Cardiac muscle cell (in vitro differentiated cells and primary cell): ENCODE measurements at regions not wholly inside any gene's neighbourhood (a gene's known extent, or its start where the extent isn't known, plus 50 kb on each side); places are given as distances from the start of the nearest gene placed in this dataset.

ENCODE experiments used
- DNase-seq, 2 donors: peaks; one replicate each; pipeline versions ENCODE4 v3.0.0 to v3.0.0-alpha.2; 2010 to 2017; ENCODE audit warnings: low read depth in 1 of 2, low spot score in 1 of 2
- H3K27ac ChIP-seq: fragments of 200-600 bp; sonication (generic); 2 replicates; pipeline ENCODE4 v1.5.1; 2016
- H3K27me3 ChIP-seq: fragments of 200-600 bp; sonication (generic); 2 replicates; pipeline ENCODE4 v1.6.0; 2016; ENCODE audit warnings: control low read depth
- H3K36me3 ChIP-seq: fragments of 200-600 bp; sonication (generic); 2 replicates; pipeline ENCODE4 v1.5.1; 2016; ENCODE audit warnings: control low read depth
- H3K4me1 ChIP-seq: fragments of 200-600 bp; sonication (generic); 2 replicates; pipeline ENCODE4 v1.8.1; 2017; ENCODE audit warnings: low read depth, mild to moderate bottlenecking, mixed run types
- H3K4me3 ChIP-seq: fragments of 200-600 bp; sonication (generic); 2 replicates; pipeline ENCODE4 v1.5.1; 2016; ENCODE audit warnings: mild to moderate bottlenecking
- H3K9me3 ChIP-seq: fragments of 200-600 bp; sonication (generic); 2 replicates; pipeline ENCODE4 v1.5.1; 2017; ENCODE audit warnings: low read depth, mild to moderate bottlenecking, control low read depth
- TF ChIP-seq, protein P1 (sequence below): IDR thresholded peaks from 2 replicates; pipeline ENCODE4 v1.5.1; 2012; ENCODE audit warnings: low read depth, mild to moderate bottlenecking, low read length

GRCh38 chr14:51182131-51182565, 57.9 kb upstream of the TMX1 start:
- TF ChIP-seq, protein P1, sequence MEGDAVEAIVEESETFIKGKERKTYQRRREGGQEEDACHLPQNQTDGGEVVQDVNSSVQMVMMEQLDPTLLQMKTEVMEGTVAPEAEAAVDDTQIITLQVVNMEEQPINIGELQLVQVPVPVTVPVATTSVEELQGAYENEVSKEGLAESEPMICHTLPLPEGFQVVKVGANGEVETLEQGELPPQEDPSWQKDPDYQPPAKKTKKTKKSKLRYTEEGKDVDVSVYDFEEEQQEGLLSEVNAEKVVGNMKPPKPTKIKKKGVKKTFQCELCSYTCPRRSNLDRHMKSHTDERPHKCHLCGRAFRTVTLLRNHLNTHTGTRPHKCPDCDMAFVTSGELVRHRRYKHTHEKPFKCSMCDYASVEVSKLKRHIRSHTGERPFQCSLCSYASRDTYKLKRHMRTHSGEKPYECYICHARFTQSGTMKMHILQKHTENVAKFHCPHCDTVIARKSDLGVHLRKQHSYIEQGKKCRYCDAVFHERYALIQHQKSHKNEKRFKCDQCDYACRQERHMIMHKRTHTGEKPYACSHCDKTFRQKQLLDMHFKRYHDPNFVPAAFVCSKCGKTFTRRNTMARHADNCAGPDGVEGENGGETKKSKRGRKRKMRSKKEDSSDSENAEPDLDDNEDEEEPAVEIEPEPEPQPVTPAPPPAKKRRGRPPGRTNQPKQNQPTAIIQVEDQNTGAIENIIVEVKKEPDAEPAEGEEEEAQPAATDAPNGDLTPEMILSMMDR = no peak
- peak in 1 of 2 donors; percentile 58 for DNase-seq
- no peaks in the 10 kb centered on the region for H3K27me3 ChIP-seq

DNA sequence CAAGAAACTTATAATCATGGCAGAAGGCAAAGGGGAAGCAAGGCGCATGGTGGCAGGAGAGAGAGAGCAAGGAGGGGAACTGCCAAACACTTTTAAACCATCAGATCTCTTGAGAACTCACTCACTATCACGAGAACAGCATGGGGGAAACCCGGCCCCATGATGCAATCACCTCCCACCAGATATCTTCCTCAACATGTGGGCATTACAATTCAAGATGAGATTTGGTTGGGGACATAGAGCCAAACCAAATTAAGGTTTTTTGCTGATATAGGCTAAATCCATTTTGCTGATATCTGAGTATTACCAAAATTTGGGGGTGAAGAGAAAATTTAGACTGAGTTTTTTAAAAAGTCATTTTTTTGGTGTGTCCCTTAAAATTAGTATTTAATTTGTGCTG, 54.9 kb upstream of the TMX1 start:
- DNase-seq = no peak
- no peaks in the 10 kb centered on the region for H3K9me3 ChIP-seq

More at GRCh38 chr14:51182131-51182565, 57.9 kb upstream of the TMX1 start:
- Histone ChIP-seq H3K4me3 (no peak overlapping the region), H3K27ac (no peak overlapping the region), H3K4me1 (no peaks in the 10 kb centered on the region), H3K36me3 (no peaks in the 10 kb centered on the region), H3K9me3 (no peaks in the 10 kb centered on the region)

DNA sequence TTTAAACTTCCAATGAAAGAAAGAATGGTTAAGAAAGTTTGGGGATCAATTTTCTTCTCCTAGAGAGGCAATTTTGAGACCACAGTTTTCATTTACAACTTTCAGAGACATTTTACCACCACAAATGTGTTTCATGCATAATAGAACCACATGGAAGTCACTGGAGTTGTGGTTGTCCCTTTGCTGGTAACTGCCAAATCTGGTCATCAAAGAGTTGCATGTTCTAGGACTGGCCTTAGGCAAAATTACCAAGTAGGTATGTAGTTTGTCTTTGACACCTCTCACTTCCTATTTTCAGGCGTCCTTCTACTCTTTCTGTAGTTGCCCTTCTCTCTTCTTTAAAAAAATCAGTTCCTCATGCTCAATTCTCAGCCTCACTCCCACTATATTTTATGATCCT, 54.3 kb upstream of the TMX1 start:
- Histone ChIP-seq H3K27ac (no peak overlapping the region), H3K4me3 (no peak overlapping the region), H3K9me3 (no peaks in the 10 kb centered on the region), H3K4me1 (no peaks in the 10 kb centered on the region), H3K36me3 (no peaks in the 10 kb centered on the region), H3K27me3 (no peaks in the 10 kb centered on the region)
- no peak for DNase-seq
- TF ChIP-seq, protein P1 = no peak

More for the DNA sequence above, 54.9 kb upstream of the TMX1 start:
- no peaks in the 10 kb centered on the region for H3K4me1 ChIP-seq
- H3K27ac ChIP-seq = no peak overlapping the region
- H3K4me3 ChIP-seq = no peak overlapping the region
- TF ChIP-seq, protein P1 = no peak
- H3K36me3 ChIP-seq = no peaks in the 10 kb centered on the region
- no peaks in the 10 kb centered on the region for H3K27me3 ChIP-seq

GRCh38 chr14:51188566-51189185, 51.4 kb upstream of the TMX1 start:
- peak in 1 of 2 donors; percentile 85 for DNase-seq
- no peaks in the 10 kb centered on the region for H3K36me3 ChIP-seq
- H3K9me3 ChIP-seq = no peaks in the 10 kb centered on the region
- TF ChIP-seq, protein P1 = no peak
- no peaks in the 10 kb centered on the region for H3K27me3 ChIP-seq
- H3K27ac ChIP-seq = no peak overlapping the region
- H3K4me3 ChIP-seq = no peak overlapping the region
- no peaks in the 10 kb centered on the region for H3K4me1 ChIP-seq

- H3K9me3 ChIP-seq = no peaks in the 10 kb centered on the region
- H3K27me3 ChIP-seq = no peaks in the 10 kb centered on the region
- TF ChIP-seq, protein P1 = no peak
- no peak for DNase-seq
- H3K36me3 ChIP-seq = no peaks in the 10 kb centered on the region
- H3K4me3 ChIP-seq = no peak overlapping the region
- H3K4me1 ChIP-seq = no peaks in the 10 kb centered on the region
- H3K27ac ChIP-seq = no peak overlapping the region
These were observed 50.3 kb upstream of the TMX1 start for GRCh38 chr14:51189600-51190376.
